Astrocyte (in vitro differentiated cells and primary cell): ENCODE measurements at regions not wholly inside any gene's neighbourhood (a gene's known extent, or its start where the extent isn't known, plus 50 kb on each side); places are given as distances from the start of the nearest gene placed in this dataset.

Experiments used
- EZH2 ChIP-seq: IDR thresholded peaks from 2 replicates; pipeline ENCODE4 v1.6.1; 2012; ENCODE audit warnings: mild to moderate bottlenecking, low read length, inconsistent platforms; ENCODE audit not compliant: insufficient read depth
- TF ChIP-seq, protein P1 (sequence below): IDR thresholded peaks from 2 replicates; pipeline ENCODE4 v1.5.1; 2011; ENCODE audit warnings: low read depth, mild to moderate bottlenecking, inconsistent platforms, low read length, moderate library complexity; ENCODE audit not compliant: insufficient read depth

GRCh38 chrX:141439651-141440050 is 144.9 kb downstream of the SPANXA1 start:
- TF ChIP-seq EZH2 = no peak
- TF ChIP-seq, protein P1, sequence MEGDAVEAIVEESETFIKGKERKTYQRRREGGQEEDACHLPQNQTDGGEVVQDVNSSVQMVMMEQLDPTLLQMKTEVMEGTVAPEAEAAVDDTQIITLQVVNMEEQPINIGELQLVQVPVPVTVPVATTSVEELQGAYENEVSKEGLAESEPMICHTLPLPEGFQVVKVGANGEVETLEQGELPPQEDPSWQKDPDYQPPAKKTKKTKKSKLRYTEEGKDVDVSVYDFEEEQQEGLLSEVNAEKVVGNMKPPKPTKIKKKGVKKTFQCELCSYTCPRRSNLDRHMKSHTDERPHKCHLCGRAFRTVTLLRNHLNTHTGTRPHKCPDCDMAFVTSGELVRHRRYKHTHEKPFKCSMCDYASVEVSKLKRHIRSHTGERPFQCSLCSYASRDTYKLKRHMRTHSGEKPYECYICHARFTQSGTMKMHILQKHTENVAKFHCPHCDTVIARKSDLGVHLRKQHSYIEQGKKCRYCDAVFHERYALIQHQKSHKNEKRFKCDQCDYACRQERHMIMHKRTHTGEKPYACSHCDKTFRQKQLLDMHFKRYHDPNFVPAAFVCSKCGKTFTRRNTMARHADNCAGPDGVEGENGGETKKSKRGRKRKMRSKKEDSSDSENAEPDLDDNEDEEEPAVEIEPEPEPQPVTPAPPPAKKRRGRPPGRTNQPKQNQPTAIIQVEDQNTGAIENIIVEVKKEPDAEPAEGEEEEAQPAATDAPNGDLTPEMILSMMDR = no peak
